Stimulated activated CD4-positive, alpha-beta T cell treated with anti-CD3 and anti-CD28 coated beads, TNF-alpha, amount 100 ng/mL, for 24 hours (primary cell): ENCODE measurements at regions not wholly inside any gene's neighbourhood (a gene's known extent, or its start where the extent isn't known, plus 50 kb on each side); places are given as distances from the start of the nearest gene placed in this dataset.
"Not testable (repeated sequence)": the region's sequence is repeated elsewhere in the genome, so short reads cannot be mapped to it uniquely, and the experiment has no call there.

Experiments
- DNase-seq, 3 experiments: peaks; one replicate each; pipeline ENCODE4 v3.0.0-alpha.2; 2020; ENCODE audit warnings: low read depth in 3 of 3

- DNase-seq, result not testable (repeated sequence)
Observed at GRCh38 chr15:20239186-20239585, 302.4 kb downstream of the GOLGA6L6 start.

GRCh38 chr15:20237256-20238020 is 304.2 kb downstream of the GOLGA6L6 start:
- DNase-seq, result not testable (repeated sequence)

GRCh38 chr15:20235728-20236127 is 305.9 kb downstream of the GOLGA6L6 start:
- not testable (repeated sequence) for DNase-seq

GRCh38 chr15:20234006-20234540 is 307.5 kb downstream of the GOLGA6L6 start:
- DNase-seq, result not testable (repeated sequence)

- DNase-seq, result not testable (repeated sequence)
Observed at GRCh38 chr15:20232457-20232856, 309.1 kb downstream of the GOLGA6L6 start.

- not testable (repeated sequence) for DNase-seq
Observed at GRCh38 chr15:20230656-20231055, 310.9 kb downstream of the GOLGA6L6 start.

- DNase-seq, result not testable (repeated sequence)
Observed at GRCh38 chr15:20228791-20229190, 312.8 kb downstream of the GOLGA6L6 start.

- not testable (repeated sequence) for DNase-seq
Observed at GRCh38 chr15:20227119-20227853, 314.3 kb downstream of the GOLGA6L6 start.

GRCh38 chr15:20226531-20226930 is 315.1 kb downstream of the GOLGA6L6 start:
- not testable (repeated sequence) for DNase-seq

GRCh38 chr15:20221063-20221462 is 320.5 kb downstream of the GOLGA6L6 start:
- not testable (repeated sequence) for DNase-seq

- DNase-seq, result not testable (repeated sequence)
Observed at GRCh38 chr15:20219171-20219570, 322.4 kb downstream of the GOLGA6L6 start.

GRCh38 chr15:20215700-20216099 is 325.9 kb downstream of the GOLGA6L6 start:
- not testable (repeated sequence) for DNase-seq

GRCh38 chr15:20214101-20214500 is 327.5 kb downstream of the GOLGA6L6 start:
- DNase-seq, result not testable (repeated sequence)

GRCh38 chr15:20211508-20211907 is 330.1 kb downstream of the GOLGA6L6 start:
- not testable (repeated sequence) for DNase-seq

GRCh38 chr15:20209973-20210372 is 331.6 kb downstream of the GOLGA6L6 start:
- not testable (repeated sequence) for DNase-seq

GRCh38 chr15:20207607-20208006 is 334.0 kb downstream of the GOLGA6L6 start:
- DNase-seq, result not testable (repeated sequence)

GRCh38 chr15:20207198-20207597 is 334.4 kb downstream of the GOLGA6L6 start:
- DNase-seq, result not testable (repeated sequence)

- DNase-seq, result not testable (repeated sequence)
Observed at GRCh38 chr15:20204177-20204866, 337.3 kb downstream of the GOLGA6L6 start.

- not testable (repeated sequence) for DNase-seq
Observed at GRCh38 chr15:20203649-20204150, 337.9 kb downstream of the GOLGA6L6 start.

- DNase-seq, result not testable (repeated sequence)
Observed at GRCh38 chr15:20194591-20195198, 346.9 kb downstream of the GOLGA6L6 start.
